Fibroblast of lung (primary cell): ENCODE measurements at regions not wholly inside any gene's neighbourhood (a gene's known extent, or its start where the extent isn't known, plus 50 kb on each side); places are given as distances from the start of the nearest gene placed in this dataset.

Experiments
- EZH2 ChIP-seq: IDR thresholded peaks from 2 replicates; pipeline ENCODE4 v1.5.1; 2012; ENCODE audit warnings: low read length, control low read depth, mild to moderate bottlenecking; ENCODE audit errors: missing control alignments
- TF ChIP-seq, protein P1 (sequence below), 2 donors: IDR thresholded peaks in 1 of 2; conservative IDR thresholded peaks in 1 of 2; 1 replicate in 1 of 2; 2 replicates in 1 of 2; pipeline ENCODE4 v1.5.1; 2011 to 2012; ENCODE audit warnings: low read length in 2 of 2, control low read depth in 1 of 2, inconsistent platforms in 1 of 2, low read depth in 1 of 2, mild to moderate bottlenecking in 1 of 2

DNA sequence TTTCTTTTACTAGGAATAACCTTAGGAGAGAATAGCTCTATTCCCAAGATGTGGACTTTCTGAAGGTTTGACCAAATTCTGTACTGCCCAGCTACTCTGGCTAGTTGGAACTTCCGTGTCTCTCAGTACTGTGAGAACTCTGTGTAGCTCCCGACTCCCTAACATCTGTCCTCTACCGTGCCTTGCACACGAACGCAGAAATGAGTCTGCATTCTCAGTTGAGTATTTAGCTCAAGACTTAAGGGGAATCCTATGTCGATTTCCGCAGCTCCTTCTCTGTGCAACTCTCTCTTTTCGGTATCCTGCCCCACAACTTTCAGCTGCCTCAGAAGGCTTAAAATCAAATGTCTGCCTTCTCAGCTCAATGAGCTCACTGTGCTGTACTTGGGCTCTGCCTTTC lies 86.7 kb upstream of the EPHB3 start:
- TF ChIP-seq, protein P1, sequence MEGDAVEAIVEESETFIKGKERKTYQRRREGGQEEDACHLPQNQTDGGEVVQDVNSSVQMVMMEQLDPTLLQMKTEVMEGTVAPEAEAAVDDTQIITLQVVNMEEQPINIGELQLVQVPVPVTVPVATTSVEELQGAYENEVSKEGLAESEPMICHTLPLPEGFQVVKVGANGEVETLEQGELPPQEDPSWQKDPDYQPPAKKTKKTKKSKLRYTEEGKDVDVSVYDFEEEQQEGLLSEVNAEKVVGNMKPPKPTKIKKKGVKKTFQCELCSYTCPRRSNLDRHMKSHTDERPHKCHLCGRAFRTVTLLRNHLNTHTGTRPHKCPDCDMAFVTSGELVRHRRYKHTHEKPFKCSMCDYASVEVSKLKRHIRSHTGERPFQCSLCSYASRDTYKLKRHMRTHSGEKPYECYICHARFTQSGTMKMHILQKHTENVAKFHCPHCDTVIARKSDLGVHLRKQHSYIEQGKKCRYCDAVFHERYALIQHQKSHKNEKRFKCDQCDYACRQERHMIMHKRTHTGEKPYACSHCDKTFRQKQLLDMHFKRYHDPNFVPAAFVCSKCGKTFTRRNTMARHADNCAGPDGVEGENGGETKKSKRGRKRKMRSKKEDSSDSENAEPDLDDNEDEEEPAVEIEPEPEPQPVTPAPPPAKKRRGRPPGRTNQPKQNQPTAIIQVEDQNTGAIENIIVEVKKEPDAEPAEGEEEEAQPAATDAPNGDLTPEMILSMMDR (conservative IDR thresholded peaks at IDR 0.05 in 1 of 2, IDR thresholded peaks at IDR 0.05 in 1 of 2; ENCODE audit: low read depth in 1 of 2, low read length in 2 of 2), result no peak
- TF ChIP-seq EZH2, result no peak
